ENCODE measurements at regions not wholly inside any gene's neighbourhood (a gene's known extent, or its start where the extent isn't known, plus 50 kb on each side); places are given as distances from the start of the nearest gene placed in this dataset.

GRCh38 chr18:64872710-64873458, 724.0 kb upstream of the LINC00305 start:
- TF ChIP-seq CTCF (IDR thresholded peaks at IDR 0.05; ENCODE audit: low read depth, low read length) (no peak), POLR2A (IDR thresholded peaks at IDR 0.05; ENCODE audit: extremely low read depth, insufficient read length) (no peak), MAX (IDR thresholded peaks at IDR 0.05; ENCODE audit: low read depth, low read length) (no peak), MYC (IDR thresholded peaks at IDR 0.05; ENCODE audit: low read depth, low read length) (no peak)
